HG03342 (cell line): ENCODE measurements at regions not wholly inside any gene's neighbourhood (a gene's known extent, or its start where the extent isn't known, plus 50 kb on each side); places are given as distances from the start of the nearest gene placed in this dataset.
"Not testable (repeated sequence)": the region's sequence is repeated elsewhere in the genome, so short reads cannot be mapped to it uniquely, and the experiment has no call there.

Experiments
- ATAC-seq: cut with Tn5 transposase; IDR thresholded peaks from one replicate; pipeline ENCODE4 v1.9.1; 2021; ENCODE audit warnings: mild to moderate bottlenecking, moderate library complexity; ENCODE audit not compliant: unreplicated experiment

- ATAC-seq: no peak
Measured at GRCh38 chr12:78269620-78270019, 438.9 kb downstream of the NAV3 start.

- ATAC-seq: no peak
Measured at GRCh38 chr12:78271546-78271945, 440.9 kb downstream of the NAV3 start.

DNA sequence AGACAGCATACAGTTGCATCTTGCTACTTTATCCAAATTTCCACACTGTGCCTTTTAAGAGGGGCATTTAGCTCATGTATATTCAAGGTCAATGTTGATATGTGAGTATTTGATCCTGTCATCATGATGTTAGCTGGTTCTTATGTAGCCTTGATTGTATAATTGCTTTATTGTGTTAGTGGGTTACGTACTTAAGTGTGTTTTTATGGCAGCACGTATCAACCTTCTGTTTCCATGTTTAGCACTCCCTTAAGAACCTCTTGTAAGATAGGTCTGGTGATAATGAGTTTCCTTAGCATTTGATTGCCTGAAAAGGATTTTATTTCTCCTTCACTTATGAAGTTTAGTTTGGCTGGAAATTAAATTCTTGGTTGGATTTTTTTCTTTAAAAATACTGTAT is 445.2 kb downstream of the NAV3 start:
- no peak for ATAC-seq

DNA sequence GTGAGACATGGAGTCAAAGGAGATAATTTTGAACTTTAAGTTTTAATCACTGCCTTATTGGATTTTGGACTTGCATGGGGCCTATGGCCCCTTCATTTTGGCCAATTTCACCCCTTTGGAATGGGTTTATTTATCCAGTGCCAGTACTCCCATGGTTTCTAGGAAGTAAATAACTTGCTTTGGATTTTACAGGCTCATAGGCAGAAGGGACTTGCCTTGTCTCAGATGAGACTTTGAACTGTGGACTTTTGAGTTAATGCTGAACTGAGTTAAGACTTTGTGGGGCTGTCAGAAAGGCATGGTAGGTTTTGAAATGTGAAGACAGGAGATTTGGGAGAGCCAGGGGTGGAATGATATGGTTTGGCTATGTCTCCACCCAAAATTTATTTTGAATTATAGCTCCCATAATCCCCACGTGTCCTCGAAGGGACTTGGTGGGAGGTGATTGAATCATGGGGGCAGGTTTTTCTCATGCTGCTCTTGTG is 448.1 kb downstream of the NAV3 start:
- ATAC-seq: no peak

- ATAC-seq: no peak
Measured at GRCh38 chr12:78279567-78279966, 448.9 kb downstream of the NAV3 start.

GRCh38 chr12:78281102-78281501 is 450.4 kb downstream of the NAV3 start:
- ATAC-seq: not testable (repeated sequence)

- ATAC-seq: no peak
Measured at GRCh38 chr12:78284417-78284816, 453.7 kb downstream of the NAV3 start.

DNA sequence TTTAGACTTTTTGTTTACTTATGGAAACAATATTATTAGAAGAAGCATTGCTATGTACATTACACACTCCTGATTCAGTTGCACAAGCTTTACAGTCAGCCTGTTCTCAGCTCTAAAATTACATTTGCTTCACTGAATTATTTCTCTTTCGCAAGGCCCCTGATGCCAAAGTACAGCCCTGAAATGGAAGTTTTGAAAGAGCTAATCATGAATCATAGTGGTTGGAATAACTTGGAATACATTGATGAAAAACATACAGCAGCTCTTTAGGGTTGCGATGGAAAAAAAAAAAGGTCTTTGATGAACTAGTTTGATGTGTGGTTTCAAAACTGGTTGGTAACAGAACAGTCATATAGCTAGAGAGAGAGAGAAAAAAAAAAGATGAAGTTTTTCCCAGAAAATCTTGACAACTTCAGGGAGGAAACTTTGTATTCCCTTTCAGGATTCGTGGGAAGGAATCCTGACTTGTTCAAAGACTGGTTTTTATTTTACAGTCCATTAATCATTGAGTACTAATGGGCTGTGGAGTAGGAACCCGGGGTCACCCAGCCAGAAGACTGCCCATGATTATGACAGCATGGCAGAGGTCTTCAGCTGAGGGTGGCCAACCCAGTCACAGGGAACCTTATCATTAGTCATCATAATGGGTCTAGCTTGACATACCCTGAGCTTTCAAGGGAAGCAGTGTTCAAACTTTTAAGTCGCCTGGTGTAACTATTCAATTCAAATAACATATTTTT is 460.1 kb downstream of the NAV3 start:
- no peak for ATAC-seq

DNA sequence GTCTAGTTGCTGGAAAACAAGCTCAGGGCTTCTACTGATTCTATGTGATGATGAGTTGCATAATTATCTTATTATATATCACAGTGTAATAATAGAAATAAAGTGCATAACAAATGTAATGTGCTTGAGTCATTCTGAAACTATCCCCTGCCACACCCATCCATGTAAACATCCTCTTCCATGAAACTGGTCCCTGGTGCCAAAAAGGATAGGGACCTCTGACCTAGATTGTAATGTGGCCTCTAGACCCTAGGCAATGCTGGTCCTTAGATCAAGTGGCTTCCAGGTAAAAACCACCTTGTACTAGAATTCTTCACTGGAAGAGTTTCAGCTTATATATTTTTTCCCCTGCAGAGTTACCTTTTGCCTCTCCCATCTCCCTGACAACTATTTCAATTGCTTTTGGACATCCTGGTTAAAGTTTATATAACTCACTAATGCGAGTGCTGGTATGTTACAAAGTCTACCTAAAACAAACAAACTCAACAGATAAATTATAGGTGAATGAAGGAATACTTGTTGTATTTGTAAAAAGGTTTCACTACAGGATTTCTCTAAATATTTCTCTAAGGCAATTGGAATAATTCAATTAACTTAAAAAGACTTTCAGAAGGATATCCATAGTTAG is 462.5 kb downstream of the NAV3 start:
- ATAC-seq: no peak

DNA sequence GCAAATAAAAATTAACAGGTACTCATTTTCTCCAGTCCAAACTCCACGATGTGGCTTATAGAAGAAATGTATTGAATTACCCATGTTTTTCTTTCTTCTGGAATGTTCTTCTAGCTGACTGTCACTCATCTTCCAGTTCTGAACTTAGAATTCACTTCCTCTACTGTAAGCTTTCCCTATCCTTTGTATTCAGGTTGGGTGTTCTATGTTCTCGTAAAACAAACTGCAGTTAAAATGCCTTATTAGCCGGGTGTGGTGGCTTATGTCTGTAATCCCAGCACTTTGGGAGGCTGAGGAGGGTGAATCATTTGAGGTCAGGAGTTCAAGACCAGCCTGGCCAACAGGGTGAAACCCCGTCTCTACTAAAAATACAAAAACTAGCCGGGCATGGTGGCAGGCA is 470.6 kb downstream of the NAV3 start:
- ATAC-seq: not testable (repeated sequence)

DNA sequence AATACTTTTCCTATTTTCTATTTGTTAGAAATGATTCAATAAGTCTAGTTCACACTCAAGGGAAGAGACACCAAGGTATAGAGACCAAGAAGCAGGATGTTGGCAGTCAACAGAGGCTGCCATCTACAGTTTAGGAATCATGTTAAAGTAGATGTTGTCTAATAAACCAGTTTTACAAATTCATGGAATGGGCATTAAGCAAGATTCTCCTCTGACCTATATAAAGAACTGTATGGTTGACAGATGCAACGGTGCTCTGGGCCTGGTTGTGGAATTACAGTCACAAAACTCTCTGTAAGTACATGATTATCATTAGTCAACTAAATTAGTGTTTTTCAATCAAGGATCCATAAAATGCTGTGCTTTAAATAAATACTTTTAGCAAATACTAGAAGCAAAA is 475.1 kb downstream of the NAV3 start:
- ATAC-seq: no peak

DNA sequence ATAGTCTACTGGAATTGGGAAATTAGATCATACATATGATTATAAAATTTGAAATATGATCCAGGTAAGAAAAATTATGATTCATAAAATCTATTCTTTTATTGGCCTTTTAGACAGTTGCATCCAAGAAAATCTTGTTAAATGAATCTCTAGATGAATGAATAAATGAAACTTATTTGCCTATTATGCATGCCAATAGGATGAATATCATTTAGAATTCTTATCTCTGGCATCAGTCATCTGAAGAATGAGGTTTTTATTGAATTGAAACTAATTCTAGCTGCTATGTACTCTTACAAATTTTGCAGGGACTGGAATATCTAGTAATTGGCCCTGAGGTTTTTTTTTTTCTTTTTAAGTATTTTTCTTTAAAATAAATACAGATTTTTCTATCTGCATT is 475.5 kb downstream of the NAV3 start:
- ATAC-seq: no peak

DNA sequence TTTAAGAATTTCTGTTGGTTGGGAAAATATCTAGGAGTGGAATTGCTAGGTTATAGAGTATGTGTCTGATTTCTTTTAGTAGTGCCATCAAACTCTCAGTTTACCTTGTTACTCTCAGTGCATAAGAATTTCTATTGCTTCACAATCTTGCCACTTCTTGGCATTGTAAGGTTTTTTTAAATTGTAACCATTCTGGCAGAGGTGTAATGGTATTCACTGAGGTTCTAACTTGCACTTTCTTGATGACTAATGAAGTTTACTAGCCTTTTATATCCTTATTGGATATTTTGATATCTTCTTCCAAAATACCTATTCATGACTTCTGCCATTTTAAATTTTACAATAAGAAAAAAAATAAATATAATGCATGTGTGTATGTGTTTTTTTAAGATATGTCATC is 478.0 kb downstream of the NAV3 start:
- no peak for ATAC-seq

GRCh38 chr12:78315028-78315427 is 484.3 kb downstream of the NAV3 start:
- ATAC-seq: no peak

DNA sequence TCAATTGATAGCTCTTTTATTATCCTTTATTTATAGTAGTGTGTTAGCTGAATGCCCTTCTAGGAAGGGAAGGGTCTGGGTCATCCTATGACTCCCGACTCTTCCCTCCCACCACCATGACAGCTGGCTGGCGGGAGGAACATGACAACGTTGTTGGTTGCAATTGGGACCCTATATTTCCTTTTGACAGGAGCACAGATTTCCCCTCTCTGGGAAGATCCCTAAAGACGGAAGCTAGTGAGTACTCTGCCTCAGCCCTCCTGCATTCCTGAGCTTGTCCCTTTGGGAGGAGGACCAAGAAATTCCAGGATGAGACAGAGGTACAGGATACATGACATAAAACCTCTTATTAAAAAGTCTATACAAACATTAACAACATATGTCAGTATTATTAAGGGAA is 485.4 kb downstream of the NAV3 start:
- ATAC-seq: no peak

- ATAC-seq: no peak
Measured at GRCh38 chr12:78316631-78317468, 486.2 kb downstream of the NAV3 start.

GRCh38 chr12:78321696-78322095 is 491.0 kb downstream of the NAV3 start:
- no peak for ATAC-seq

DNA sequence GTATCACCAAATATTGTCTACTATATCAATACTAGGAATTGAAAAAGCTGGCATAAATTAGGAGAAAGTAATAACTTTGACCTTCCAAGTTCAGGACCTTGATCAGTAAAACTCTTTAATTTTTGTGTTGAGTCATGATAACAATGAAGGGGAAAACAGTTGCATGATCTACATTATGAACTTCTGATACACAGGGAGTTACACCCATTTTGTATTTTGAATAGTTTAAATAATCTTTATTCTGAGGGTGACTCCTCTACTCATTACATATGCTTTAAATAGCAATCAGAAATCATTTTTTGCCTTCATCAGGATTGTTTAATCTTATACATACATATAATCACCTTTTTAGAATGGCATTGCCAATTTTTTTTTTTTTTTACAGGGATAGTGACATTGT is 492.5 kb downstream of the NAV3 start:
- ATAC-seq: no peak

DNA sequence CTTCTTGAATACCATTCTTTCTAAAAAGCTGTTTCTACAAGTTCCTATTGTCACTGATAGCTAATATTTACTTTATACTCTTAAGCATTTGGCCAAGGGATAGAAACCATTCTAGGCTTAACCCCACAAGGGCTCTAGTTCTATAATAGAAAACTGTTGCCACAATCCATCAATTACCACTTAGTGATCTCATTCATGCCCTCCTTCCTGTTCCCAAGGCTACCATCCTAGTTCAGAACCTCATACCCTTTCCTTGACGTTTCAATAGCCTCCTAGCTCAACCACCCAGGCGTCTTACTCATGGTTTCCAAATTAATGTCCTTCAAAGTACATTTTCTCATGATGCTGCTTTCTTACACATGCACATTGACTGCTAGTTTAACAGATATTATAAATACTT is 493.5 kb downstream of the NAV3 start:
- ATAC-seq: no peak

- no peak for ATAC-seq
Measured at GRCh38 chr12:78328524-78328923, 497.8 kb downstream of the NAV3 start.

DNA sequence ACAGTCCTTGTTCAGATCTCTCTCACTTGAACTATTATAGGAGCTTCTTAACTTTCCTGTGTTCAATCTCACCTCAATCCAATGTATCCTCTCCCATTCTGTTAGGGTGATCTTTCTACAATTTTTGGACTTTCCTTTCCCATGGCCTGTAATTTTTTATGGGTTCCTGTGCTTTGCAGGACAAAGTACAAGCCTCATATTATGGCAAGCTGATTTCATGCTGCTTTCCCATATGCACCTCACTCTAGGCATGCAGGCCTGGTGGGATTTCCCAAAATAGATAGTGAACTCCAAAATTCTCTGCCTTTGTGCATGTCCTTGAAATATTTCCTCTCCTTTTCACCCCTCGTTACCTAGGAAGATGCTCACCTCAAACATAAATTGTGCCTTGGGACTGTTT is 499.4 kb downstream of the NAV3 start:
- no peak for ATAC-seq

DNA sequence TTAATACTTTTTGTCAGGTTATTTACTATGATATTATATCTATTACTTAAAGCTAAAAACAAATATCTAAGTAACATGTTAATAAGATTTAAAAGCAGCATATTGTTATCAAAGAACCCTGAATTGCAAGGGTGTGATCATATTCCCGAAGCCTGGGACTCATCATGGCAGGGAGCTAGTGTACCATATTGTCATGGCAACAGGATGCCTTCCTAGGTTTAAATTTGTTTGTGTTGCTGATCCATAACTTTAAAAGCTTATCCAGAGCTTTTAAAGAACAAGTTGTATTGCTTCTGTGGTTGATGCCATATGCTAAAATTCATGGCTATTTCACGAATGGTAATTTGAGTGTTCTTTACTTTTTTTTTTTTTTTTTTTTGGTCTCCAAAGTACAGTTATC is 500.5 kb downstream of the NAV3 start:
- no peak for ATAC-seq
